Activated naive CD8-positive, alpha-beta T cell treated with anti-CD3 and anti-CD28 coated beads, Interleukin-2, amount 50 U/mL, for 24 hours (primary cell): ENCODE measurements at regions not wholly inside any gene's neighbourhood (a gene's known extent, or its start where the extent isn't known, plus 50 kb on each side); places are given as distances from the start of the nearest gene placed in this dataset.

Experiments used
- ATAC-seq: fragments of 150-1000 bp; cut with Tn5 transposase; one replicate; pipeline ENCODE4 v1.10.0; 2021
- DNase-seq: peaks from one replicate; pipeline ENCODE4 v3.0.0; 2021
- H3K27ac Mint-ChIP-seq: one replicate; pipeline ENCODE4 v1.8.0; 2021; ENCODE audit warnings: mild to moderate bottlenecking, mixed read lengths
- H3K27me3 Mint-ChIP-seq: one replicate; pipeline ENCODE4 v1.8.0; 2021; ENCODE audit warnings: mixed read lengths
- H3K36me3 Mint-ChIP-seq: one replicate; pipeline ENCODE4 v1.8.0; 2021; ENCODE audit warnings: low read depth, mixed read lengths
- H3K4me1 Mint-ChIP-seq: one replicate; pipeline ENCODE4 v1.8.0; 2021; ENCODE audit warnings: mixed read lengths
- H3K4me3 Mint-ChIP-seq: one replicate; pipeline ENCODE4 v1.8.0; 2021; ENCODE audit warnings: mild to moderate bottlenecking, moderate library complexity, mixed read lengths
- H3K9me3 Mint-ChIP-seq: one replicate; pipeline ENCODE4 v1.8.0; 2021; ENCODE audit warnings: mixed read lengths

DNA sequence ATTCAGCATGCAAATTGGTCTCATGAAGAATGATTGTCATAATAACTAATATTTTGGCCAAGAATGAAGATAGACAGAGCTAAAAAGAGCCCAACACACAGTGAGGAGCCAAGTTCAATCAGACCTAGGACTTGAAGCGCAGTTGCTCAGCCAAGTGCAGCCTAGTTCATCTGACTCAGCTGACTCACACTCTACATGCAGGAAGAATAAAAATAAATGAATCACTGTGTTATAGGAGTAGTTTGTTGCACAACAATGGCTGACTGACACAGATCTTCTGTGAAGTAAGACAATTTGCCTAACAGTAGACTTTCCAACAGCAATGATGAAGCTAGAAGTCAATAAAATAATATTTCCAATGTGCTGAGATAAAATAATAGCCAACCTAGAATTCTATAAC lies 261.5 kb downstream of the CEMIP2 start:
- Mint-ChIP-seq H3K27me3 (no peaks in the 10 kb centered on the region), H3K4me3 (no peak overlapping the region), H3K36me3 (no peaks in the 10 kb centered on the region), H3K27ac (no peak overlapping the region), H3K9me3 (peaks cover 6% of the 10 kb centered on the region), H3K4me1 (no peaks in the 10 kb centered on the region)
- DNase-seq = no peak
- ATAC-seq = no peak

DNA sequence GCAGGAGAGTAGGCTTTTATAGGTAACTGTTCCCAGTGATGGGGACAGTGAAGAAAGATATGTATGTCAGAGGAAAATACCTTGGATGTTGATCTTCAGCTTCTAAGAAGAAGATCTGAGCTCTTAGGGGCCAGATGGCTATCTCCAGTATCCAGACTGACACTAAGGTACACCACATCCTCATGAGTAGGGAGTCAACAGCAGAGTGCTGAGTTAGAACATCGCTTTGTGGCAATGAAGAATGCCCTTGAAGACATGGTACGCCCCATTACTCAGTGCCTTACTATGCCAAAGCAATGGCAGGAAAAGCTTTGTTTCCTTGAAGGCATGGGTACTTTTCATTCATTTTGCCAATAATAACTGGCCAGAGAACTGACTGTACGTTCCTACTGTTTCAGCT lies 263.7 kb downstream of the CEMIP2 start:
- no peak for DNase-seq
- ATAC-seq = no peak
- Mint-ChIP-seq H3K27me3 (no peaks in the 10 kb centered on the region), H3K4me3 (no peak overlapping the region), H3K36me3 (no peaks in the 10 kb centered on the region), H3K4me1 (no peaks in the 10 kb centered on the region), H3K27ac (no peak overlapping the region), H3K9me3 (peaks cover 6% of the 10 kb centered on the region)

DNA sequence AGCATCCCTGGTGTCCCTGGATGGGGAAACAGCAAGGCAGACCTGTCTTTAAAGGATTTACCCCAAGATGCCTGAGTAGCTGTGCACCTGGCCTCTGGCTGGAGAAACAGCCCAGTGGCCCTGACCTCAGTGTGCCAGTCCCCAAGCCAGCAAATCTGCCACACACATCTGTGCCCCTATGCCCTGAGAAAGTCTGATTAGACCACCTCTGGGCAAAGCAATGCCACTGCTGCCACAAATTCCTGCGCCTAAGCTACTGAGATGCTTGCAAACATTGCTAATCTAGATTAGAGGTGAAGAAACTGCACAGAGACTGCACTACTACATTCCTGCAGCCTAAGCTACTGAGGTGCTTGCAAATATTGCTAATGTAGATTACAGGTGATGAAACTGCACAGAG lies 269.6 kb downstream of the CEMIP2 start:
- H3K27me3 Mint-ChIP-seq = peaks cover 3% of the 10 kb centered on the region
- H3K4me3 Mint-ChIP-seq = no peak overlapping the region
- H3K9me3 Mint-ChIP-seq = peaks cover 18% of the 10 kb centered on the region
- H3K36me3 Mint-ChIP-seq = no peaks in the 10 kb centered on the region
- ATAC-seq = no peak
- no peak overlapping the region for H3K27ac Mint-ChIP-seq
- H3K4me1 Mint-ChIP-seq = no peaks in the 10 kb centered on the region
- no peak for DNase-seq

DNA sequence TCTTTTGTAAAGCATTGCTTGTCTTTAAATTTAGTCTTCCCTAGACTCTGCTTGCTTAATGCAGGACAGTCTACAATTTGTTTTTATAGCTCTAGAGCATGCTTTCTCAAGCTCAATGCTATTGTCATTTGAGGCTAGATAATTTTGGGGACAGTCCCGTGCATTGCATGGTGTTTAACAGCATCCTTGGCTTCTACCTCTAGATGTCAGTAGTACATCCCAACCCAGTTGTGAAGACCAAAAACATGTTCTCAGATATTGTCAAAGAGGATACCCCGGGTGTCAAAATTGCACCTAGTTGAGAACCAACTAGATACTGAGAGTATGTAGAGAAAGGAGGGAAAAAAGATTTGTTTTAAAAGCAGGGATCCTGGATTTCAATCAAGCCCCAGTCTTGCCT lies 277.5 kb downstream of the CEMIP2 start:
- H3K4me1 Mint-ChIP-seq = no peaks in the 10 kb centered on the region
- DNase-seq (no peak), ATAC-seq (no peak)
- peaks cover 6% of the 10 kb centered on the region for H3K9me3 Mint-ChIP-seq
- H3K27ac Mint-ChIP-seq = no peak overlapping the region
- H3K4me3 Mint-ChIP-seq = no peak overlapping the region
- no peaks in the 10 kb centered on the region for H3K36me3 Mint-ChIP-seq
- peaks cover 24% of the 10 kb centered on the region for H3K27me3 Mint-ChIP-seq

DNA sequence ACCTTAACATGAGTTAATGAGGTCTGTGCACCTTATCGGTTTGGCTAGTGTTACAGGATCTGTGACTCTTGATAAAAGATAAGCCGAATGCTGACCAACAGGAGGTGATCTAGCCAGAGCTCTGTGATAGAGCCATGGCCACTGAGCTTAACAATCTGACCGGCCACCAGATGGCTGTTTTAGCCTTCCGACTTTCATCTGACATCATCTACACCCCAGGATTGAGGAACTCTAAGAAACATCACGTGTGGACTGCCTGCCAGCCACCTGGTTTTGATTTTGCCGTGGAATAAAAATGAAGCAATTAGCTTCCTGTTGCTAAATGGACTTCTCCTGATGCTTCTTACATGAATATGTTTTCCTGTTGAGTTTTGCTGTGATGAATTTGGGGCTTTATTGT lies 281.3 kb downstream of the CEMIP2 start:
- Mint-ChIP-seq H3K27ac (no peak overlapping the region), H3K4me3 (no peak overlapping the region), H3K4me1 (no peaks in the 10 kb centered on the region), H3K36me3 (no peaks in the 10 kb centered on the region), H3K27me3 (peaks cover 23% of the 10 kb centered on the region), H3K9me3 (no peaks in the 10 kb centered on the region)
- no peak for ATAC-seq
- no peak for DNase-seq

DNA sequence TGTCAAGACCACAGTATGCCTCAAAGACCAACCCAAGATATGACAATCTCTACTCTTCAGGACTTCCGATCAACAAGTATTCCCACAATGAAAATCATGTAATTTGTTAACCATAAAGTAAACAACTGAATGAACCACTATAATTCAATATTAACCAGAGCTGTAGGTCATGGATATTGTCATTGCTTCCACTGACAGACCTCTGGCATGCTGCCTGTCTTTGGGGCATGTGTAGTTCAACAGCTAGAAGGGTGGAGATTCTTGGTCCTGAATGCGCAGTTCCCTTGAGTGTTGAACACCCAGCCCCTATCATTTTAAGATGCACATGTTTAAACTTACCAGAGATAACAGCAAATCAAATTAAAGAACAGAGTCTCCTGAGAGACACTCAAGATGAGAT lies 283.0 kb downstream of the CEMIP2 start:
- Mint-ChIP-seq H3K9me3 (no peaks in the 10 kb centered on the region), H3K4me3 (no peak overlapping the region), H3K36me3 (no peaks in the 10 kb centered on the region), H3K4me1 (no peaks in the 10 kb centered on the region), H3K27me3 (peaks cover 19% of the 10 kb centered on the region), H3K27ac (no peak overlapping the region)
- no peak for ATAC-seq
- DNase-seq = no peak

DNA sequence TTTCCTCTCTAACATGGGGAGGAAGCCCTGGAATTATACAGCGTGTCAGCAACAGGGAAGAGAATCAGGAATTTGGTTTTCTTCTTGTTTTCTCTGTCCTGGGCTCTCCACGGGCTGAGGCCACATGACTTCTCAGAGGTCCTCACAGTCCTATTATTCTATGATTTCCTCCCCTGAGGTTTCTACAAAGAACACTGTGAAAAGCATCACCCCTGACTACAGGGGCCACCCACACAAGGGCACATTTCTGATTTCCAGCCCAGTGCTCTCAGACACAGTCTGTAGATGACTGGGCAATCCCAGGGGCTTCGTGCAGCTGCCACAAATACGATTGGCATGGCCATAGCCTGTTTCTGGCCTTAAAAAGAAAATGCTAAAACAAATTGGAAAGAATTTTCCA lies 284.9 kb downstream of the CEMIP2 start:
- ATAC-seq = no peak
- no peaks in the 10 kb centered on the region for H3K9me3 Mint-ChIP-seq

DNA sequence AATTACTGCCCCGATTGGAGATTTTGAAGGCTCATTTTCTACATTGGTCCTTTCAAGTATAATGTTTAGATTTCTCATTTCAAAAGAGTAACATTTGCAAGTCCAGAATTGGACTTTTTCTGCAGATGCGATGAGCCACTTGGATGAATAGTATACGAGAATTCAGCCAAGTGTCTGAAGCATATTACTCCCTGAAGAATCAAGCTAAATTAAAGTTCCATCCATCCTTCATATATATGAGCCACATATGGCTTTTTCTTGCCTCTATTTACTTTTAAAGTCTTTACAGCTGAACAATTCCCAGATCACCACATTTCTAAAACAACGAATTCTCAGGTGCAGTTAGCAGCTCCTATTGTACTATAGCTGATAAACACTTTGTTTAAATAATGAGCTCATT lies 288.7 kb downstream of the CEMIP2 start:
- H3K36me3 Mint-ChIP-seq = no peaks in the 10 kb centered on the region
- H3K9me3 Mint-ChIP-seq = no peaks in the 10 kb centered on the region
- no peak overlapping the region for H3K4me3 Mint-ChIP-seq
- H3K27me3 Mint-ChIP-seq = no peaks in the 10 kb centered on the region
- ATAC-seq (no peak), DNase-seq (no peak)
- no peak overlapping the region for H3K27ac Mint-ChIP-seq
- H3K4me1 Mint-ChIP-seq = no peaks in the 10 kb centered on the region

More for the DNA sequence above, 284.9 kb downstream of the CEMIP2 start:
- Mint-ChIP-seq H3K36me3 (no peaks in the 10 kb centered on the region), H3K4me3 (no peak overlapping the region), H3K27me3 (peaks cover 17% of the 10 kb centered on the region), H3K27ac (no peak overlapping the region), H3K4me1 (no peaks in the 10 kb centered on the region)
- DNase-seq = no peak

DNA sequence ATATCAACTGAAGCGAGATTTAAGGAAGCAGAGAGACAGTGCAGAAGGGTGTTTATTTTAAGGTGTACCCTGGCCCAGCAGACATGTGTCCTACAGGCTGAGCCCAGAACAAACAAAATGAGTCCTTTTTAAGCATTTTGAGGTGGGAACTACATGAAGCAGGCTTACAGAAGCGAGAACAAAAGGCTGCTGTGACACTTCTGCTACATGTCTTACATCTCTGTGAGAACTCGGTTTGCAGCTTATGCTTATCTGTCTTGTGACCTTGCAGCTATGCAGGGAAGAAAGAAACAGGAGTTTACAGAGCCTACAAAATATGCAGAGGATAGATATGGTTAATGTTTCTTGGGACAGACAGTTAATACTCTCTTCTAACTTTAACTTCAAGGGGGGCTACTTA lies 295.9 kb downstream of the CEMIP2 start:
- Mint-ChIP-seq H3K27ac (no peak overlapping the region), H3K27me3 (peaks cover 10% of the 10 kb centered on the region), H3K36me3 (no peaks in the 10 kb centered on the region), H3K4me1 (no peaks in the 10 kb centered on the region), H3K9me3 (peaks cover 3% of the 10 kb centered on the region), H3K4me3 (no peak overlapping the region)
- no peak for DNase-seq
- no peak for ATAC-seq

DNA sequence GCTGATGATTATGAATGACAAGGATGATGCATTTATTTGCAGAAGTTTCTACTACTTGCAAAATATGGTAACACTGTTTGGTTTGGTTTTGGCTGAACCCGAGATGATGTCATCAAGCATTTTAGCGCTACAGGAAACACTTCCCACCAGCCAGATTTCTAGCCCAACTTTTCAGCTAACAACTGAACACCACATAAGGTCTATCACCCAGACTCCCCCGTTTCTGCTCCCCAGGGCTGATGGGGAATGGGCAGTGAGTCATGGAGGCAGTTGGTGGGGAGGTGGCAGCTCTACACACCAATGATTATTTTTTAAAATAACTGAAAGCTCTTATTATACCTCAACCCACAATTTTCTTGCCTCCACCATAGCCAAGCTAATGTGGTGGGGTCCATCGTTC lies 302.9 kb downstream of the CEMIP2 start:
- Mint-ChIP-seq H3K4me1 (no peaks in the 10 kb centered on the region), H3K9me3 (no peaks in the 10 kb centered on the region), H3K27me3 (peaks cover 2% of the 10 kb centered on the region), H3K36me3 (no peaks in the 10 kb centered on the region), H3K27ac (no peak overlapping the region), H3K4me3 (no peak overlapping the region)
- DNase-seq (no peak), ATAC-seq (no peak)

DNA sequence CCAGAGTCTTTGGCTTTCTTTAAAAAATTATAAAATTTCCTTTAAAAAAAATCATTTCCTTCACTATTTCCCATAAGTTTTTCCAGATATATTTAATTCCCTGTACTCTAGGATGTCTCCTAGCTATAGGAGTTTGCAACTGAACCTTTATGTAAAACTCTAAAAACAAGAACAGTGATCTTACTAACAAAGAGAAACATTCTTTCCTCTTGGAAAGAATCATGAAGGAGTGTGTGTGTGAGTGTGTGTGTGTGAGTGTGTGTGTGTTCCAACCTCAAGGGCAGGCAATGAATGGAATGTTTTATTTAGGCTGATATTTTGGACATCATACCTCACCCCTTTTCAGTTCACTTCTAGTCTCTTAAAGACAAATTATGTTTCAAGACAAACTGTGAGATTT lies 309.2 kb downstream of the CEMIP2 start:
- Mint-ChIP-seq H3K27ac (no peak overlapping the region), H3K4me1 (no peaks in the 10 kb centered on the region), H3K36me3 (no peaks in the 10 kb centered on the region), H3K27me3 (peaks cover 2% of the 10 kb centered on the region), H3K9me3 (no peaks in the 10 kb centered on the region), H3K4me3 (no peak overlapping the region)
- ATAC-seq = no peak
- no peak for DNase-seq

DNA sequence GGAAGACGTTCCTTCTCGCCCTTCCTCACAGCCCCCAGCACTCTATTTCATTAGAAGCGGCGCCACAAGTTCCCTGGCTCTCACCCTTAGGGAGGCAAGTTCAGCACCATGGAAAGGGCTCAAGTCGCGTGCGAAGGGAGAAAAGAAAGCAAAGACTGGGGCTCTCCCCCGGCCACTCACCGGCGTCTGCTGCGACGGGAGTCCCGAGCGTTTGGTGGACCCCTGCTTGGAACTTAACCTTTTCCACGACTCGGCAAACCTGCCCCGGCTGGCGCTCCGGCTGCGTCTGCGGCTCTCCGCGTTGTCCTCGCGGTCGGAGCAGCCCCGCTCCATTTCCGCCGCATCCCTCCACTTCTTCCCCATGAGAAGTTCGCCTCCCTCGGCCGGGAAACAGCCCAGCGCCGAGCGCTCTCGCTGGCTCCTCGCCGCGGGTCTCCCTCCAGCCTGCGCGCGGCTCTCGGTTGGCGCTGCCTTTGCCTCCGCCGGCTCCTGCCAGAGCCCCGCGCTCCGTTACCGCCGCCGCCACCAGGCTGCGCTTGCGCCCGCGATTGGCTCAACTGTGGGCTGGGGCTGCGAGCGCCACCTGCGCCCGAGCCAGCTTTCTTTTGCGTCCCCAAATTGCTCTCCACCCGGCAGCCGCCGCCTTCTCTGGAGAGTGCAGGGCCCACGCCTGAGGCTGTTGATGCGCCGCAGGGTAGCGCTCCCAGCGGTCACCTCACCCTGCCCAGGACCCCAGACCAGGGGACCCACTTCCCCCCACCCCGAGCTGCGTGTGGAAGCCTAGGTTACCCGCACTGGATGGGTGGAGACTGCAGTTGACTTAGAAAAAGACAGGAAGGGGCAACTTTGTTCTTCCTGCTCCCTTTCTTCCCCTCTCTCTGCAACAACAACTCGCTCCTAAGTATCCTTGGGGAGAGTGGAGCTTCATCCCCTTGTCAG lies 321.6 kb downstream of the CEMIP2 start:
- peak; percentile 26 for DNase-seq
- peak; percentile 77 for ATAC-seq
- H3K27me3 Mint-ChIP-seq = peaks cover 49% of the 10 kb centered on the region
- peaks cover 2% of the 10 kb centered on the region for H3K4me1 Mint-ChIP-seq
- H3K9me3 Mint-ChIP-seq = peaks cover under 1% of the 10 kb centered on the region
- H3K4me3 Mint-ChIP-seq = peak overlapping the region; percentile 17
- no peaks in the 10 kb centered on the region for H3K36me3 Mint-ChIP-seq
- H3K27ac Mint-ChIP-seq = no peak overlapping the region

DNA sequence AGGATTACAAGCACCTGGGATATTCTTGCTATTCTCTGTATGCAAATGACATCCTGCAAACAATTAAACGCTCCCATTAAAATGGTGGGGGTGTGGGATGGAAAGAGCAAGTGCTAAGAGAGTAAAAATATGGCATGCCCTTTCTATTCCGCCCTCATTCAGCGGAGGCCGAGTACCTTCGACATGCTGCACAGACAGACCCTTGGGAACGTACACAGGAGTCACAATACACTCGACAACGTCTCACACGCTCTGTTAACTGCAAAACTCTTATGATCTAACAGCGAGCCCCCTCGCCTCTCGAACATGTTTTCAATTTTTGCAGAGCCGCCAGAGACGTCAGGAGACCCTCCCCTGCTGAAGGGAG lies 322.2 kb downstream of the CEMIP2 start:
- H3K36me3 Mint-ChIP-seq = no peaks in the 10 kb centered on the region
- H3K27me3 Mint-ChIP-seq = peaks cover 49% of the 10 kb centered on the region
- ATAC-seq = no peak
- no peak overlapping the region for H3K27ac Mint-ChIP-seq
- H3K4me1 Mint-ChIP-seq = peaks cover 2% of the 10 kb centered on the region
- DNase-seq = no peak
- H3K4me3 Mint-ChIP-seq = no peak overlapping the region
- no peaks in the 10 kb centered on the region for H3K9me3 Mint-ChIP-seq

DNA sequence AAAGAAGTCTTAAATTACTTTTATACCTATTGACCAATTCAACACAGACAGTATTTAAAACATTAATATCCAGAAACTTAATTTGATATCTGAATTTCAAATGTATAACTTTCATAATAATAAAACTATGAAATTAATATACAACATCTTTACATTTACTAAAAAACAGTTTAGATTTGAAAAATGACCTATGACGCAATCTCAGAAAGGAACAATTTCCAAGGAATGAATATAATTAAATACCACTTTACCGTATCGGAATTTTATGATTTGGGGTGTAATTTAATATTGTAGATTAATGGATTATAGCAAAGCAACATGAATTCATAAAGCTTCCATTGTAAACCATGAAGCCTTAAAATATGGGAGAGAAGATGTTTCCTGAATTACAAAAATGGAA lies 321.5 kb upstream of the TRPM3 start:
- Mint-ChIP-seq H3K4me1 (peaks cover 2% of the 10 kb centered on the region), H3K27me3 (peaks cover 39% of the 10 kb centered on the region), H3K27ac (no peak overlapping the region), H3K9me3 (no peaks in the 10 kb centered on the region), H3K4me3 (no peak overlapping the region), H3K36me3 (no peaks in the 10 kb centered on the region)
- DNase-seq (no peak), ATAC-seq (no peak)

DNA sequence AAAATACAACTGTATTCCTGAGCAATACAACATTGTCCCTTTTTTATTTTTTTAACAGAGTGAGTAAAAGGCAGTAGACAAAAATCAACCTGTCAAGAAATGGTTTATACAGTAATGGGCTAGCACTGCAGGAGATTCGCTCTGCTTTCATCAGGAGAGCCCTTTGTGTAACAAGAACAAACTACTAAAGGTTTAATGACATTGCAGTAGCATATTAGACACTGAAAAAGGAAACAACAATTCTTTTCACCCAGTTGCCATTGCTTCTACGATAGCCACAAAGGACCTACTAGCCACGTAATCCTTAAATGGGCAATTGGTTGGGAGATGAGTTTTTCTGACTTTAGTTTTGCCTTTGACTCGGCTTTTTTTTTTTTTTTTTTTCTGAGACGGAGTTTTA lies 319.8 kb upstream of the TRPM3 start:
- peaks cover 31% of the 10 kb centered on the region for H3K27me3 Mint-ChIP-seq
- H3K9me3 Mint-ChIP-seq = no peaks in the 10 kb centered on the region
- DNase-seq (no peak), ATAC-seq (no peak)
- H3K4me3 Mint-ChIP-seq = no peak overlapping the region
- peaks cover under 1% of the 10 kb centered on the region for H3K4me1 Mint-ChIP-seq
- no peak overlapping the region for H3K27ac Mint-ChIP-seq
- H3K36me3 Mint-ChIP-seq = no peaks in the 10 kb centered on the region

DNA sequence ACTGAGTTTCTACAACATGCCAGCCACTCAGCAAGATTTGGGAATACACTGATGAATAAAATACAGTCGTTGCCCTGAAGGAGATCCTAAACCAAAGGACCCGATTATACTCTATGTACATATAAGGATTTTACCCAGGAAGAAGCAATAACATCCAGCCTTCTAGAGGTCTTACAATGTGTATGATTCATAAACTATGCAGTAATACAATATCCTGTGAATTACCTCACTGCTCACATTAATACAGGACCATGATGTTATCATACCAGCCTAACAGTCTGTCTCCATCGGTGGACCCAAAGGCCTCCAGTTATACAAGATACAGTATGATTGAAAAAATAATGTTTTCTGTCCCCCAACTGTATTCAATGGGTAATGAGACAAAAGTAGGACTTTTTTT lies 310.5 kb upstream of the TRPM3 start:
- Mint-ChIP-seq H3K9me3 (no peaks in the 10 kb centered on the region), H3K4me3 (no peak overlapping the region), H3K4me1 (no peaks in the 10 kb centered on the region), H3K27ac (no peak overlapping the region), H3K36me3 (no peaks in the 10 kb centered on the region), H3K27me3 (peaks cover 3% of the 10 kb centered on the region)
- no peak for ATAC-seq
- no peak for DNase-seq
